NCI-H82 (cell line): ENCODE measurements at regions not wholly inside any gene's neighbourhood (a gene's known extent, or its start where the extent isn't known, plus 50 kb on each side); places are given as distances from the start of the nearest gene placed in this dataset.

ENCODE experiments used
- DNase-seq: peaks from one replicate; lab custom pipeline; 2025; lab: John Stamatoyannopoulos, UW

DNA sequence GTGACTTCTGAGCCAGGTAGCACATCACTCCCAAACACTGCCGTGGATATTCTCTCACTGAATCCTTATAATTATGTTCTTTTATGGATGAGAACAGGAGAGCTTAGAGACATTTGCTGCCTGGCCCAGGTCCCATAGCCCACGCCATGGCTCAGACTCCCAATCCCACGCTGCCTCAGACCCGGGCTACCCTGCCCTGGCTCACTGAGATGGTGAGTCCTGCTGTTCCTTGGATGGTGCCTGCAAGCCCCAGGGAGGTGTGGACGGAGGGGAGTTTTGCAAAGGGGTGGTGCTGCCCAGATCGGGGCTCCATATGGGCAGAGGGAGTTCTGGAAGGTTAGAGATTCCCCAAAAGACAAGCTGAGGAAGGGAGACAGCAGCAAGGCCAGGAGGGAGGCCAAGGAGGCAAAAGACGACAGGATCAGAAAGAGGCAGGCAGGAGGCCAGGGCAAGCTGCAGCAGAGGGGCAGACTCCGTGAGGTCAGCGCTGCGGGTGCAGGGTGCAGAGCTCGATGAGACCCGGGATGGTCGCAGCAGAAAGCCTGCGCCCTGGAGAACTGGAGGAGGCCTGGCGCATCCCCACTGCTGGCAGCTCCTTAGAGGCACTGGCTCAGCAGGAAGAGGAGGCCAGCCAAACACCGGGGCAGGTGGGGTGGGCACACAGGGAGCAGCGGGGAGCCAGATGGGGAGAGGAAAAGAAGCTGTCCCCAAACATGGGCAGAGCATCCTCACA, 95.7 kb upstream of the ALDH1A3 start:
- no peak for DNase-seq

GRCh38 chr15:100784493-100785180, 95.0 kb upstream of the ALDH1A3 start:
- DNase-seq = no peak

- DNase-seq = no peak
Measured at GRCh38 chr15:100785181-100786138, 94.2 kb upstream of the ALDH1A3 start.

DNA sequence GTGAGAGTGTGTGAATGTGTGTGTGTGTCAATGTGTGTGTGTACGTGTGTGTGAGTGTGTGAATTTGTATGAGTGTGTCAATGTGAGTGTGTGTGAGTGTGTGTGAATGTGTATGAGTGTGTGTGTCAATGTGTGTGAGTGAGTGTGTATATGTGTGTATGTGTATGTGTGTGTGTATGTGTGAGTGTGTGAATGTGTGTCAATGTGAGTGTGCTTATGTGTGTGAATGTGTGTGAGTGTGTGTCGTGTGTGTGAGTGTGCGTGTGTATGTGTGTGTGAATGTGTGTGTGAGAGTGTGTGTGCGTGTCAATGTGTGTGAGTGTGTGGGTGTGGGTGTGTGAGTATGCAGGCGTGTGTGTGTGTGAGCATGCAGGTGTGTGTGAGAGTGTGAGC, 93.5 kb upstream of the ALDH1A3 start:
- DNase-seq = no peak

- no peak for DNase-seq
Measured at GRCh38 chr15:100786901-100787566, 92.6 kb upstream of the ALDH1A3 start.

DNA sequence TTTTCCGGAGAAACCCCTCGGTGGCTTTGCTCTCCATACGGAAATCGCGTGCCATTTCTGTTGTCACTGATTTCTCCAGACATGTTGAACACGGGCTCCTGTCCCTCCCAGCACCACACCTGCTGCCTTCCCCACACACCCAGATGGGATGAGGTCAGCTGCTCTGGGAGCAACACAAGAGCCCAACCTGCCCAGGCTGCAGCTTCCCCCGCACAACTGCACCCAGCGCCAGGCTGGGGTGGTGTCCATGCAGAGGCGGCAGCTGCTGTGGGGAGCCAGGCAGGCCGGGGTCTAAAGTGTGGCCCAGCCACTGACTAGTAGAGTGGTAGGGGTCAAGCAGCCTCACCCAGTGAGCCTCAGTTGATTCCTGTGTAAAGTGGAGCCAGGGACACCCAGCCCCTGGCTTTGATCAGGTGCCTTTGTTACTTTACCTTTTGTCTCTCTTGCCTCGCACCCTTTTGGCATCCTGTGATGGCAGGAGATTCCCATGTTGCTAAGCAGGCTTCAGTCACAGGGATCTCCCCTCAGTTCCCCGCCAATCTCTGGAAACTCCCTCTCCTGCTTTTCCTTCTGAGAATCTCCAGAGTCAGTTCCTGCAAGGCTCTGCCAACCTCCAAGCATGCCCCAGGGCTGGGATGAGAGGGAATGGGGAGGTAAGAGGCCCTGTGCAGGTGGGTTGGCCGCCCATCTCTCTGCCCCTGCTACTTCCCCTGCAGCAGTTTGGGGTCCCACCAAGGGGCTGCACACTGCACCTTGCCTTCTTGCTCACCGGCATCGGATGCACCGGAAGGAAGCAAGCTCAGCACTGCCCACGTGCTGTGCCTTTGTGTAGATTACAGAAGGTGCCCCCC, 91.8 kb upstream of the ALDH1A3 start:
- no peak for DNase-seq

DNA sequence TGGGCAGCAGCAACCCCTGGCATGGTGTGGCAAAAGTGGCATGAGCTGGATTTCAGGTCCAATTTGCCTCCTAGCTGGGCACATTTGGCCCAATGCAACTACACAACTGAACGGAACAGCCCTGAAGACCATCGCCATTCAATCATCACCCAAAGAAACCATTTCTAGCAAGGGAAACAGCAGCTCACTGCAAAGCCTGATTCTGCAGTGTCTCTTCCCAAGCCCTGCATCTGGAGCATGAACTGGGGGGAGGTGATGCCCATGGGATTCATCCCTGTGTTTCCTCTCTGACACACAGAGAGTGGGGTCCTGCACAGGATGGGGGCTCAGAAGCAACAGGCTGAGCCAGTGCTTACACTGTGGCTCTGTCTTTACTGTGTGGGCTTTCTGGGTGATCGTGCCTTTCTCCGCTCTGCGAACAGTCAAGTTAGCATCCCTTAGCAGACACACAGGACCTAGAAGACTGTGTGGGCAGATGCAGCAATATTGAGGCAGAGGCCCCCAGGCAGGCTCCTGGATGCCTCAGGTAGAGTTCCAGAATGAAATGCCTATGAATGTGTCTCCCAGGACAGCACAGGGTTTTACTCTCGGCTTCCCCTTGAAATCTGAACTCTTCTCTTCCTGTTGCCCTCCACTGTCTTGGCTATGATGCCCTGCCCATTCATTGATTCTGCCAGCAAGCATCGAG, 91.1 kb upstream of the ALDH1A3 start:
- DNase-seq = no peak

- DNase-seq = no peak
Measured at GRCh38 chr15:100790786-100791265, 88.8 kb upstream of the ALDH1A3 start.

DNA sequence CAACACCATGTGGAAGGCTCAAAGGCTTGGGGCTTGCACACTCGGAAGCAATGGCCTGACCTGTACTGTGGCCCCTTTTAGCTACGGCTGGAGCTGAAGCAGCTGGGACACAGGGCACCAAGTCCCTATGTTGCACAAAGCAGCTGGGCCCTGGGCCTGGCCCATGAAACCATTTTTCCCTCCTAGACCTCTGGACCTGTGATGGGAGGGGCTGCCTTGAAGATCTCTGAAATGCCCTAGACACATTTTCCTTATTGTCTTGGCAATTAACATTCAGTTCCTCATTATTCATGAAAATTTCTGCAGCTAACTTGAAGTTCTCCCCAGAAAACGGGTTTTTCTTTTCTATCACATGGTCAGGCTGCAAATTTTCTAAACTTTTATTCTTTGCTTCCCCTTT, 85.6 kb upstream of the ALDH1A3 start:
- DNase-seq = no peak

DNA sequence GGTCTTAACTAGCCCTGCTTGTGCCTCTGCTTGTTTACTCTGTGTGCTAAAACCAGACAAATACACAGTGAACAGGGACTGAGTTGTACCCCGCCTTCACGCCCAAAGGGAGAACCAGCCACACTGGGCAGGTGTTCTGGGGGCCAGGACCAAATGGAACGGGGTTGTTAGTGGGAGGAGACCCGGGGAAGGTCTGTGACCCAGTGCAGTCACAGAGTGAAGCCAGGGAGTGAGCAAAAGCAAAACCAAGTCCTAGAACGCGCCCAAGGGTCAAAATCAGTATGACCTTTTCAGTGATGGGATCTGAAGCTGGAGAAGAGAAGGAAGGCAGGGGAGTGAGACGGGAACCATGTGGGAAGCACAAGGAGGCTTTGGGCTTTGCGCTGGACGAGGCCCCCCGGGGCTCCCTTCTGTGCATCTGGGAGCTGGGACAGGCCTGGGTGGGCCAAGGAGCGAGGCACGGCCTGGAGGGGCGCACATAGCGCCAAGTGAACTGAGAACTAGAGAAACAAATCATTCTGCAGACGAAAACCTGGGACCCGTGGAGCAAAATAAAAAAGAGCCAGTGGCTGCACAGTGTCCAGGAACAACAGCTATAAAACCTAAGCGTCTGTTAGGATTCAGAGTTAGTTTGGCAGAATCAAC, 78.3 kb upstream of the ALDH1A3 start:
- no peak for DNase-seq

DNA sequence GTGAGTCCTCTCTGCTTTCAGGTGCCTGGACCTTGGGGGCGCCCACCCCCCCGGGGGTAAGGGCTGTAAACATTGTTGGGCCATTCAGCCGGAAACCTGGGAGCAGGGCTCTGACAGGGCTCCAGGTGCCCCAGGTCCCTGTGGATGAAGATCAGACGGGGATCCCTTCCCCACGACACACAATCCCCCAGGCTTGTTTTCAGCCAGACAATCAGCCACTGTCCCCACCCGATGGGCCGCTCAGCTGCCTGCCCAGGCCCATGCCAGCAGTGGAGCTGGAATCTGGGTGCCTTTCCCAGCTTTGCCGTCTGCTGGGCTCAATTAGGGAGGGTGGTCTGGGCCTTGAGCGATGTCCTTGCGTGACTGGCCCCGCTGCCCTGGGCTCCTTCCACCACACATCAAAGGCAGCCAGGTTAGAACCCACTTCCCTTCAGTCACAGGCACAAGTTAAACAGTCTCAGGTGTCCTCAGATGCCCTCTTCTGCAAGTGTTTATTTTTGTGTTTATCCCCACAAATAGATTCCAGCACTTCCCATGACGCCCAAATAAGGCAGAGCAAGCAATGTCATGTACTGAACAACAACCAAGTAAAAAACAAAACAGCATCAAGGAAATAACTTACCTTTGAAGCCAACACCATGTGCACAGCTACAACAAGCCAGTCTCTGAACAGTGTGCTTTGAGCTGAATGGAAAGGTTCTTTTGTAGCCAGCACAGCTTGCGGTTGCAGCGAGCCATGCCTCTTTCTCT, 77.0 kb upstream of the ALDH1A3 start:
- DNase-seq = no peak

GRCh38 chr15:100803171-100803440, 76.5 kb upstream of the ALDH1A3 start:
- DNase-seq = no peak

DNA sequence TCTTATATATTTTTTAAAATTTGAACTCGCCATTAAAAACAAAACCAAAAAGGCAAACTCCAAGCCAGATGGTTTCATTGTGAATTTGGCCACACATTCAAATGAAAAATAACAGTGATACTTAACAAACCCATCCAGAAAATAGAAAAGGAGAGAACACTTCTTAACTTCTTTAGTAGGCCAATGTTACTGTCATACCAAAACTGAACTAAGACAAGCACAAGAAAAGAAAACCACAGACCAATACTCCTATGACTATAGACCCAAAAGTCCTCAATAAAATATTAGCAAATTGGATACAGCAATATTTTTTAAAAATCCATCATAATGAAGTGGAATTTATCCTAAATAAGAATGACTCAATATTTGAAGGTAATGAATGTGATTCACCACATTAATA, 73.5 kb upstream of the ALDH1A3 start:
- no peak for DNase-seq

GRCh38 chr15:100807028-100807427, 72.6 kb upstream of the ALDH1A3 start:
- DNase-seq = no peak

- no peak for DNase-seq
Measured at GRCh38 chr15:100808691-100809090, 70.9 kb upstream of the ALDH1A3 start.

- DNase-seq = no peak
Measured at GRCh38 chr15:100809151-100809550, 70.5 kb upstream of the ALDH1A3 start.

DNA sequence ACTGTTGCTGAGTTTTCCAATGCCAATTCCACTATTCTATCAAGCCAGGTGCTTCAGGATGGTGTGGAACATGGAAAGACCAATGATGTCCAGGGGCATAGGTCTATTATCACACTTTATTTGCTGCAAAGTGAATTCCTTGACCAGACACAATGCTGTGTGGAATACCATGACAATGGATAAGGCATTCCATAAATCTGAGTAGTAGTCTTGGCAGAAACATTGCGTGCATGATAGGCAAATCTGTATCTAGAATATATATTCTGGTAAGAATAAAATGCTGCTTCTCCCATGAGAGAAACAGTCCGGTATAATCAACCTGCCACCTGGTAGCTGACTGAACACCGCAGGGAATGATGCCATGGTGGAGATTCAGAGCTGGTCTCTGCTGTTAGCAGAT, 70.0 kb upstream of the ALDH1A3 start:
- DNase-seq = no peak

- DNase-seq = no peak
Measured at GRCh38 chr15:100810229-100810628, 69.4 kb upstream of the ALDH1A3 start.

GRCh38 chr15:100810831-100811230, 68.8 kb upstream of the ALDH1A3 start:
- DNase-seq = no peak
